ENCODE measurements at regions not wholly inside any gene's neighbourhood (a gene's known extent, or its start where the extent isn't known, plus 50 kb on each side); places are given as distances from the start of the nearest gene placed in this dataset.

GRCh38 chr11:82529936-82530335 lies 203.7 kb downstream of the FAM181B start:
- Histone ChIP-seq H3K4me1 (ENCODE audit: control insufficient read depth, insufficient read depth, low read length) (no peaks in the 10 kb centered on the region), H3K36me3 (ENCODE audit: control insufficient read depth, insufficient read depth, low read length) (no peaks in the 10 kb centered on the region), H3K27me3 (ENCODE audit: control insufficient read depth, insufficient read depth, low read length) (no peaks in the 10 kb centered on the region), H3K27ac (ENCODE audit: low read length) (no peak overlapping the region), H3K4me3 (ENCODE audit: low read depth in 2 of 2, low read length in 2 of 2) (no peak overlapping the region), H3K9me3 (ENCODE audit: control insufficient read depth, insufficient read depth, low read depth, low read length) (no peaks in the 10 kb centered on the region)
- ChIA-PET POLR2A (no interaction called here), CTCF (no interaction called here)
- DNase-seq (ENCODE audit: low read depth, low spot score) (no peak), ATAC-seq (no peak)
- TF ChIP-seq POLR2AphosphoS5 (IDR thresholded peaks at IDR 0.05; ENCODE audit: low read depth, low read length), result no peak
- TF ChIP-seq TCF7L2 (IDR thresholded peaks at IDR 0.05; ENCODE audit: low read depth, low read length), result no peak
- no peak for TF ChIP-seq CTCF (IDR thresholded peaks at IDR 0.05)
- TF ChIP-seq SIN3A (IDR thresholded peaks at IDR 0.05; ENCODE audit: borderline replicate concordance, insufficient read depth, low read depth, low read length), result no peak
- no peak for TF ChIP-seq REST (IDR thresholded peaks at IDR 0.05; ENCODE audit: insufficient read depth in 1 of 2, low read depth in 2 of 2, low read length in 1 of 2)
- intact Hi-C loops (cut with micrococcal nuclease; ENCODE audit: unreplicated experiment) (no loop called here), in situ Hi-C loops (cut with HindIII; ENCODE audit: low pct_unique_long_range_greater_than_20kb, low sequenced_read_pairs) (no loop called here)
- no TSS peak for BruUV-seq (replicated peaks)

GRCh38 chr11:82527081-82527584 lies 206.5 kb downstream of the FAM181B start:
- Histone ChIP-seq H3K4me1 (ENCODE audit: control insufficient read depth, insufficient read depth, low read length) (no peaks in the 10 kb centered on the region), H3K27me3 (ENCODE audit: control insufficient read depth, insufficient read depth, low read length) (no peaks in the 10 kb centered on the region), H3K36me3 (ENCODE audit: control insufficient read depth, insufficient read depth, low read length) (no peaks in the 10 kb centered on the region), H3K4me3 (ENCODE audit: low read depth in 2 of 2, low read length in 2 of 2) (no peak overlapping the region), H3K27ac (ENCODE audit: low read length) (no peak overlapping the region), H3K9me3 (ENCODE audit: control insufficient read depth, insufficient read depth, low read depth, low read length) (no peaks in the 10 kb centered on the region)
- TF ChIP-seq POLR2AphosphoS5 (IDR thresholded peaks at IDR 0.05; ENCODE audit: low read depth, low read length) (no peak), TCF7L2 (IDR thresholded peaks at IDR 0.05; ENCODE audit: low read depth, low read length) (no peak), SIN3A (IDR thresholded peaks at IDR 0.05; ENCODE audit: borderline replicate concordance, insufficient read depth, low read depth, low read length) (no peak), CTCF (IDR thresholded peaks at IDR 0.05) (no peak), REST (IDR thresholded peaks at IDR 0.05; ENCODE audit: insufficient read depth in 1 of 2, low read depth in 2 of 2, low read length in 1 of 2) (no peak)
- POLR2A ChIA-PET, result no interaction called here
- intact Hi-C loops (cut with micrococcal nuclease; ENCODE audit: unreplicated experiment) (no loop called here), in situ Hi-C loops (cut with HindIII; ENCODE audit: low pct_unique_long_range_greater_than_20kb, low sequenced_read_pairs) (no loop called here)
- CTCF ChIA-PET, result no interaction called here
- ATAC-seq, result no peak
- no peak for DNase-seq (ENCODE audit: low read depth, low spot score)
- no TSS peak for BruUV-seq (replicated peaks)

Measured in Panc1 (cell line).